ENCODE measurements at regions not wholly inside any gene's neighbourhood (a gene's known extent, or its start where the extent isn't known, plus 50 kb on each side); places are given as distances from the start of the nearest gene placed in this dataset.
"Not testable (repeated sequence)": the region's sequence is repeated elsewhere in the genome, so short reads cannot be mapped to it uniquely, and the experiment has no call there.

DNA sequence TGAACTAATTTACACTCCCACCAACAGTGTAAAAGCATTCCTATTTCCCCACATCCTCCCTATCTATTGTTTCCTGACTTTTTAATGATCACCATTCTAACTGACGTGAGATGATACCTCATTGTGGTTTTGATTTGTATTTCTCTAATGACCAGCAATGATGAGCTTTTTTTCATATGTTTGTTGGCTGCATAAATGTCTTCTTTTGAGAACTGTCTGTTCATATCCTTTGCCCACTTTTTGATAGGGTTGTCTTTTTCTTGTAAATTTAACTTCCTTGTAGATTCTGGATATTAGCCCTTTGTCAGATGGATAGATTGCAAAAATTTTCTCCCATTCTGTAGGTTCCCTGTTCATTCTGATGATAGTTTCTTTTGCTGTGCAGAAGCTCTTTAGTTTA is 251.3 kb downstream of the PTGER3 start:
- H3K9me3 ChIP-seq (ENCODE audit: low read length); H3K4me2 ChIP-seq (ENCODE audit: low read depth, low read length); H3K4me1 ChIP-seq (ENCODE audit: insufficient read depth, low read length); H3K27me3 ChIP-seq (ENCODE audit: control insufficient read depth in 1 of 2, insufficient read depth in 2 of 2, low read length in 2 of 2); BruUV-seq (replicated peaks); intact Hi-C loops (cut with micrococcal nuclease; ENCODE audit: unreplicated experiment); DNase-seq (ENCODE audit: low spot score); H3K9ac ChIP-seq (ENCODE audit: insufficient read depth, low read depth, low read length); in situ Hi-C loops (cut with HindIII; ENCODE audit: extremely low pct_ligation_motif_present, low pct_unique_long_range_greater_than_20kb); H2AFZ ChIP-seq (ENCODE audit: low read length); H3K36me3 ChIP-seq (replicated peaks in 1 of 2; ENCODE audit: control insufficient read depth in 1 of 2, insufficient read depth in 2 of 2, low read length in 2 of 2); H3K27ac ChIP-seq (ENCODE audit: extremely low read length, insufficient read depth, low read length); H3K4me3 ChIP-seq (replicated peaks in 1 of 3; ENCODE audit: insufficient read depth in 1 of 3, low read depth in 2 of 3, low read length in 3 of 3); ATAC-seq; POLR2A ChIA-PET; FAIRE-seq; H3K79me2 ChIP-seq (ENCODE audit: insufficient read depth, low read length); CTCF ChIA-PET (ENCODE audit: low intra/inter-chr PET ratio, low total read pairs); H4K20me1 ChIP-seq (ENCODE audit: insufficient read depth, low read length): not testable (repeated sequence)
- WGBS (ENCODE audit: low lambda C conversion rate), result 5% methylated on average over 1 of the region's 1 CpG

DNA sequence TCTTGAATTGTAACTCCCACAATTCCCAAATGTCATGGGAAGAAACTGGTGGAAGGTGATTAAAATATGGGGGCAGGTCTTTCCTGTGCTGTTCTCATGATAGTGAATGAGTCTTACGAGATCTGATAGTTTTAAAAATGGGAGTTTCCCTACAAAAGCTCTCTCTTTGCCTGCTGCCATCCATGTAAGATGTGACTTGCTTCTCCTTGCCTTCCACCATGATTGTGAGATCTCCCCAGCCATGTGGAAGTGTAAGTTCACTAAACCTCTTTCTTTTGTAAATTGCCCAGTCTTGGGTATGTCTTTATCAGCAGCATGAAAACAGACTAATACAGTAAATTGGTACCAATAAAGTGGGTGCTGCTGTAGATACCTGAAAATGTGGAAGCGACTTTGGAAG is 245.0 kb downstream of the PTGER3 start:
- H2AFZ ChIP-seq (ENCODE audit: low read length); CTCF ChIA-PET (ENCODE audit: low intra/inter-chr PET ratio, low total read pairs); BruUV-seq (replicated peaks); H4K20me1 ChIP-seq (ENCODE audit: insufficient read depth, low read length); H3K4me3 ChIP-seq (replicated peaks in 1 of 3; ENCODE audit: insufficient read depth in 1 of 3, low read depth in 2 of 3, low read length in 3 of 3); H3K9ac ChIP-seq (ENCODE audit: insufficient read depth, low read depth, low read length); H3K36me3 ChIP-seq (replicated peaks in 1 of 2; ENCODE audit: control insufficient read depth in 1 of 2, insufficient read depth in 2 of 2, low read length in 2 of 2); H3K9me3 ChIP-seq (ENCODE audit: low read length); H3K4me2 ChIP-seq (ENCODE audit: low read depth, low read length); intact Hi-C loops (cut with micrococcal nuclease; ENCODE audit: unreplicated experiment); in situ Hi-C loops (cut with HindIII; ENCODE audit: extremely low pct_ligation_motif_present, low pct_unique_long_range_greater_than_20kb); FAIRE-seq; H3K79me2 ChIP-seq (ENCODE audit: insufficient read depth, low read length); DNase-seq (ENCODE audit: low spot score); H3K27me3 ChIP-seq (ENCODE audit: control insufficient read depth in 1 of 2, insufficient read depth in 2 of 2, low read length in 2 of 2); POLR2A ChIA-PET; ATAC-seq; H3K4me1 ChIP-seq (ENCODE audit: insufficient read depth, low read length); H3K27ac ChIP-seq (ENCODE audit: extremely low read length, insufficient read depth, low read length): not testable (repeated sequence)
- WGBS (ENCODE audit: low lambda C conversion rate), result 3% methylated on average over 2 of the region's 2 CpGs

DNA sequence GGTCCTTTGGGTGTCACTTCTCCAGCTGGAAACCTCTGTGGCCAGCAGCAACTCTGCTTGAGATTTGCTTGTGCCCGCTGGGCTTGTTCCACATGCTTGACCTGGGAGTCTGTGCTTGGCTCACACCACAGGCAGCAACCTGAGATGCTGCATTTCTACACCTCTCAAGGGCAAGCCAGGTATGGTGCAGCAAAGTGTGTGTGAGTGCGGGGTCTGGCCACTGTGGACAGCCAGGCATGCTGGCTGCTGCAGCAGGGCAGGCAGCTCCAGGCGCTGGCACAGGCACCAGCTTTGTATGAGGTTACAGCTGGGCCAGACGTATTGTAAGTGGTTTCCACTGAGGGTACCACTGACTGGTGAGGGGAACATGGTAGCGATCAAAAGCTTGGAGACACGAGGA is 242.0 kb downstream of the PTGER3 start:
- no peaks in the 10 kb centered on the region for H4K20me1 ChIP-seq (ENCODE audit: insufficient read depth, low read length)
- H3K36me3 ChIP-seq (replicated peaks in 1 of 2; ENCODE audit: control insufficient read depth in 1 of 2, insufficient read depth in 2 of 2, low read length in 2 of 2), result no peaks in the 10 kb centered on the region
- intact Hi-C loops (cut with micrococcal nuclease; ENCODE audit: unreplicated experiment) (no loop called here), in situ Hi-C loops (cut with HindIII; ENCODE audit: extremely low pct_ligation_motif_present, low pct_unique_long_range_greater_than_20kb) (no loop called here)
- TF ChIP-seq, protein P1, sequence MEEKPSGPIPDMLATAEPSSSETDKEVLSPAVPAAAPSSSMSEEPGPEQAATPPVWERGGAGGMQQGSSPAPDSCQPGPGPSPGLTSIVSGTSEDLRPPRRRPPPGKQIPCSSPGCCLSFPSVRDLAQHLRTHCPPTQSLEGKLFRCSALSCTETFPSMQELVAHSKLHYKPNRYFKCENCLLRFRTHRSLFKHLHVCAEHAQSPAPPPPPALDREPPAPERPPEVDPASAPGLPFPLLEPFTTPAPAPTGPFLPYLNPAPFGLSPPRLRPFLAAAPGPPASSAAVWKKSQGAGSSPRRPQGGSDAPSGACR (CRISPR knock-in tag; IDR thresholded peaks at IDR 0.05), result no peak
- TF ChIP-seq HMG20B (CRISPR knock-in tag; conservative IDR thresholded peaks at IDR 0.05) (no peak), ATAD3A (CRISPR knock-in tag; IDR thresholded peaks at IDR 0.05) (no peak)
- no peak overlapping the region for H3K27ac ChIP-seq (ENCODE audit: extremely low read length, insufficient read depth, low read length)
- no TSS peak for BruUV-seq (replicated peaks)
- peaks cover 3% of the 10 kb centered on the region; the same call in 1 of the 2 replicates for H3K9me3 ChIP-seq (ENCODE audit: low read length)
- WGBS (ENCODE audit: low lambda C conversion rate), result 0% methylated on average over 1 of the region's 6 CpGs
- H3K4me2 ChIP-seq (ENCODE audit: low read depth, low read length), result no peak overlapping the region
- CTCF ChIA-PET (ENCODE audit: low intra/inter-chr PET ratio, low total read pairs), result no interaction called here
- H3K4me1 ChIP-seq (ENCODE audit: insufficient read depth, low read length), result no peaks in the 10 kb centered on the region
- H3K4me3 ChIP-seq (replicated peaks in 1 of 3; ENCODE audit: insufficient read depth in 1 of 3, low read depth in 2 of 3, low read length in 3 of 3), result no peak overlapping the region
- ATAC-seq, result no peak
- no peak overlapping the region for H2AFZ ChIP-seq (ENCODE audit: low read length)
- POLR2A ChIA-PET, result no interaction called here
- no peaks in the 10 kb centered on the region for H3K79me2 ChIP-seq (ENCODE audit: insufficient read depth, low read length)
- no peak for FAIRE-seq
- DNase-seq (ENCODE audit: low spot score), result no peak
- H3K9ac ChIP-seq (ENCODE audit: insufficient read depth, low read depth, low read length), result no peak overlapping the region
- H3K27me3 ChIP-seq (ENCODE audit: control insufficient read depth in 1 of 2, insufficient read depth in 2 of 2, low read length in 2 of 2), result no peaks in the 10 kb centered on the region
